ENCODE measurements at regions not wholly inside any gene's neighbourhood (a gene's known extent, or its start where the extent isn't known, plus 50 kb on each side); places are given as distances from the start of the nearest gene placed in this dataset.

DNA sequence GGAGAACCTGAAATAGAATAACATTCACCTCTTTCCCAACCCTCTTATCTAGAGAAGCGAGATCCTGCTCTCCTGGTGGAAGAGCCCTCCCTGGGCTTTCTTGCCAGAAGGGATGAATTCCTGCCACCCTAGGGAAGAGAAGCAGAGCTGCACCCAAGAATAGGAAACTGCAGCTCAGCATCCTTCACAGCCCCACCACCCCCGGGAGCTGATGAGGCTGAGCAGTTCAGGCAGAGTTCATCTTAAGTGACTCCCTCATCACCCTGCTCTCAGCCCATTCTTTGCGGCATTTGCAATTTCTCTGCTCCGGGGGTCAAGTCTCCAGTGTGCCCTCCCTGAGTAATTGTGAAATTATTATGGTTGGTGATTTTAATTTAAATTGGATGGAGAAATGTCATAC is 514.9 kb downstream of the BUD13 start:
- Histone ChIP-seq H3K9me3 (replicated peaks in 1 of 3) (no peaks in the 10 kb centered on the region), H3K4me3 (no peak overlapping the region), H3K27ac (no peak overlapping the region), H3K36me3 (replicated peaks in 1 of 2) (no peaks in the 10 kb centered on the region), H3K4me1 (replicated peaks in 1 of 2) (no peaks in the 10 kb centered on the region), H3K27me3 (peaks cover 10% of the 10 kb centered on the region)
- TF ChIP-seq POLR2A (IDR thresholded peaks at IDR 0.05) (no peak), CTCF (IDR thresholded peaks at IDR 0.05) (no peak)
- 62 to 73% (median 70%) methylated on average over 4 of the region's 4 CpGs for WGBS, 4 donors
- DNase-seq = no peak
- intact Hi-C loops (cut with DNase I) = no loop called here

DNA sequence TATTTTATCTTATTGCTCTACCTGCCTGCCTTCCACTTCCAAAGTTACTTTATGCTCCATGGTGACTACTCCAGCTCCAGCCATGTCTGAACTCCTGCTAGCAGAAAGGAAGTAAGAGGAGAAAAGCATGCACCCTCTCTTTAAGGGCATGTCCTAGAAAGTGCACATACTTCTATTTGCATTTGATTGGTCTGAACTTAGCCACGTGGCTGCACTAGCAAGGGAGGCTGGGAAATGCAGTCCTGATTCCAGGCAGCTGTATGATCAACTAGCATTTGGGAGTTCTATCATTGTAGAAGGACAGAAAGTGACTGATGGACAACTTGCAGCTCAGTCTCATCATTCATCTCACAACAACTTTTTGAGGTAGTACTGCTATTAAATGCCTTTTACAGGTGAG is 515.7 kb downstream of the BUD13 start:
- DNase-seq = no peak
- WGBS, 4 donors = 0 to 16% (median 3%) methylated on average over 1 of the region's 1 CpG
- Histone ChIP-seq H3K9me3 (replicated peaks in 1 of 3) (no peaks in the 10 kb centered on the region), H3K27me3 (peaks cover 10% of the 10 kb centered on the region), H3K4me3 (no peak overlapping the region), H3K27ac (no peak overlapping the region), H3K4me1 (replicated peaks in 1 of 2) (no peaks in the 10 kb centered on the region), H3K36me3 (replicated peaks in 1 of 2) (no peaks in the 10 kb centered on the region)
- intact Hi-C loops (cut with DNase I) = no loop called here
- TF ChIP-seq POLR2A (IDR thresholded peaks at IDR 0.05) (no peak), CTCF (IDR thresholded peaks at IDR 0.05) (no peak)

- WGBS, 4 donors = 38 to 57% (median 45%) methylated on average over 8 of the region's 8 CpGs
- intact Hi-C loops (cut with DNase I) = no loop called here
- H3K4me1 ChIP-seq (replicated peaks in 1 of 2) = no peaks in the 10 kb centered on the region
- H3K9me3 ChIP-seq (replicated peaks in 1 of 3) = no peaks in the 10 kb centered on the region
- no peak overlapping the region for H3K4me3 ChIP-seq
- H3K27me3 ChIP-seq = peaks cover 10% of the 10 kb centered on the region
- TF ChIP-seq CTCF (IDR thresholded peaks at IDR 0.05) (no peak), POLR2A (IDR thresholded peaks at IDR 0.05) (no peak)
- no peak for DNase-seq
- H3K27ac ChIP-seq = no peak overlapping the region
- H3K36me3 ChIP-seq (replicated peaks in 1 of 2) = no peaks in the 10 kb centered on the region
Observed at GRCh38 chr11:116256215-116256614, 516.6 kb downstream of the BUD13 start.

GRCh38 chr11:116255321-116255953 is 517.4 kb downstream of the BUD13 start:
- no peak for DNase-seq
- intact Hi-C loops (cut with DNase I) = no loop called here
- TF ChIP-seq CTCF (IDR thresholded peaks at IDR 0.05) (no peak), POLR2A (IDR thresholded peaks at IDR 0.05) (no peak)
- Histone ChIP-seq H3K4me3 (no peak overlapping the region), H3K9me3 (replicated peaks in 1 of 3) (no peaks in the 10 kb centered on the region), H3K27ac (no peak overlapping the region), H3K27me3 (peaks cover 10% of the 10 kb centered on the region), H3K36me3 (replicated peaks in 1 of 2) (no peaks in the 10 kb centered on the region), H3K4me1 (replicated peaks in 1 of 2) (no peaks in the 10 kb centered on the region)
- 61 to 73% (median 66%) methylated on average over 7 of the region's 7 CpGs for WGBS, 4 donors
